ENCODE measurements at regions not wholly inside any gene's neighbourhood (a gene's known extent, or its start where the extent isn't known, plus 50 kb on each side); places are given as distances from the start of the nearest gene placed in this dataset.

DNA sequence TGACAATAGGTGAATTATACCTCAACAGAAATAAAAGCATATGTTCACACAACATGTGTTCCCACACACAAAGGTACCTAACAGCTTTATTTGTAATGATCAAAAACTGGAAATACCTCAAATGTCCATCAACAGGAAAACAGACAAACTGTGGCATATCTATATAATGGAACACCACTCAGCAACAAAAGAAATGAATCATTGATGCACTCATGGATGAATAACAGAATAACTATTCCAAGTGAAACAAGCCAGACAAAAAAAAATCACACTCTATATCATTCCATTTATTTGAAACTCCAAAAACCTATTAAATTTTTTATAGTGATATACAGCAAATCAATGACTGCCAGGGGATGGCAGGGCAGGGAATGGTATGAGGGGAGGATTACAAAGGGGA lies 148.1 kb downstream of the PLS3 start (continued):
- TF ChIP-seq REST (IDR thresholded peaks at IDR 0.05; ENCODE audit: low read depth): no peak

DNA sequence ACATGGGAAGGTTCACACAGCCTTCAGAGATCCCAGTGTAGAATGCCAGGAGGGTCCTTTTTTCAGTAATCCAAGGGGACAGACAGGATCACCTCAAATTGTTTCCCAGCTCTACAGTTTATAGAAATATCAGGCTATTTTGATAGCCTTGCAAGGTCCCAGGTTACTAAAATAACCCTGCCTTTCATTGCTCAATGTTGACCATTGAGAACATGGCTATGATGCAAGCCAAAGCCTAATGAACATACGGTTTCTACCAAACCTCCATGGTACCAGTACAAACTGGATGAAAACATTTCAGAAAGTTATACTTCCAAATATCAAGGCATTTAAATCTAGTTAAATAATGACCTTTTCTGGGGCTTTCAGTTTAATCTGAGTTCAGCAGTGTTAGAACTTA lies 151.5 kb downstream of the PLS3 start:
- DNase-seq (ENCODE audit: low read depth, low spot score): no peak
- Histone ChIP-seq H3K79me2 (ENCODE audit: insufficient read depth, low read length) (no peaks in the 10 kb centered on the region), H3K27ac (ENCODE audit: low read depth, low read length) (no peak overlapping the region), H2AFZ (ENCODE audit: low read depth, low read length, poor library complexity, severe bottlenecking) (no peak overlapping the region), H3K9ac (ENCODE audit: low read length) (no peak overlapping the region), H3K27me3 (ENCODE audit: insufficient read depth, low read length) (no peaks in the 10 kb centered on the region), H3K4me2 (ENCODE audit: low read length) (no peak overlapping the region), H3K4me3 (replicated peaks in 1 of 2; ENCODE audit: low read depth in 1 of 2, low read length in 2 of 2) (no peak overlapping the region), H4K20me1 (ENCODE audit: insufficient read depth) (no peaks in the 10 kb centered on the region), H3K36me3 (ENCODE audit: control insufficient read depth in 1 of 2, insufficient read depth in 2 of 2, low read length in 2 of 2) (no peaks in the 10 kb centered on the region), H3K9me3 (ENCODE audit: control insufficient read depth in 1 of 2, insufficient read depth in 1 of 2, low read depth in 1 of 2, low read length in 2 of 2) (no peaks in the 10 kb centered on the region), H3K9me2 (ENCODE audit: insufficient read depth) (no peaks in the 10 kb centered on the region), H3K4me1 (ENCODE audit: control insufficient read depth in 1 of 2, insufficient read depth in 2 of 2, low read length in 2 of 2) (no peaks in the 10 kb centered on the region)
- ChIA-PET RAD21 (ENCODE audit: low non-redundant PET in 1 of 2, low total read pairs in 2 of 2, uncharacterized antibody in 2 of 2, unreplicated experiment in 2 of 2) (no interaction called here), POLR2A (no interaction called here), CTCF (no interaction called here)
- TF ChIP-seq TCF7L2 (IDR thresholded peaks at IDR 0.05; ENCODE audit: borderline replicate concordance, extremely low read depth, insufficient read depth, insufficient read length) (no peak), RAD21 (IDR thresholded peaks at IDR 0.05; ENCODE audit: low read depth) (no peak), FOSL1 (IDR thresholded peaks at IDR 0.05; ENCODE audit: low read depth) (no peak), CEBPB (IDR thresholded peaks at IDR 0.05; ENCODE audit: low read depth) (no peak), REST (IDR thresholded peaks at IDR 0.05; ENCODE audit: low read depth) (no peak), POLR2A (IDR thresholded peaks at IDR 0.05; ENCODE audit: borderline replicate concordance, extremely low read depth, insufficient read depth, insufficient read length) (no peak), EGR1 (IDR thresholded peaks at IDR 0.05; ENCODE audit: low read depth) (no peak), ELF1 (IDR thresholded peaks at IDR 0.05; ENCODE audit: borderline replicate concordance, low read depth) (no peak), EZH2phosphoT487 (IDR thresholded peaks at IDR 0.05; ENCODE audit: borderline replicate concordance) (no peak), CBX3 (IDR thresholded peaks at IDR 0.05; ENCODE audit: low read depth) (no peak), ZFX (IDR thresholded peaks at IDR 0.05) (no peak)
- no TSS peak for BruUV-seq (replicated peaks)
- ATAC-seq: no peak
- intact Hi-C loops (cut with micrococcal nuclease): no loop called here
